ENCODE measurements at regions not wholly inside any gene's neighbourhood (a gene's known extent, or its start where the extent isn't known, plus 50 kb on each side); places are given as distances from the start of the nearest gene placed in this dataset.
"Not testable (repeated sequence)": the region's sequence is repeated elsewhere in the genome, so short reads cannot be mapped to it uniquely, and the experiment has no call there.

- ChIA-PET CTCF (no interaction called here), POLR2A (no interaction called here)
- Histone ChIP-seq H3K4me3 (ENCODE audit: low read depth, low read length) (no peak overlapping the region), H3K36me3 (ENCODE audit: control insufficient read depth, insufficient read depth, low read length) (no peaks in the 10 kb centered on the region), H3K27me3 (ENCODE audit: control insufficient read depth, insufficient read depth, low read length) (no peaks in the 10 kb centered on the region)
- no peak for DNase-seq (ENCODE audit: low read depth)
- TF ChIP-seq CTCF (IDR thresholded peaks at IDR 0.05; ENCODE audit: insufficient read depth, low read depth, low read length), result no peak
Observed at GRCh38 chr4:81678801-81679200, 207.1 kb upstream of the RASGEF1B start.

DNA sequence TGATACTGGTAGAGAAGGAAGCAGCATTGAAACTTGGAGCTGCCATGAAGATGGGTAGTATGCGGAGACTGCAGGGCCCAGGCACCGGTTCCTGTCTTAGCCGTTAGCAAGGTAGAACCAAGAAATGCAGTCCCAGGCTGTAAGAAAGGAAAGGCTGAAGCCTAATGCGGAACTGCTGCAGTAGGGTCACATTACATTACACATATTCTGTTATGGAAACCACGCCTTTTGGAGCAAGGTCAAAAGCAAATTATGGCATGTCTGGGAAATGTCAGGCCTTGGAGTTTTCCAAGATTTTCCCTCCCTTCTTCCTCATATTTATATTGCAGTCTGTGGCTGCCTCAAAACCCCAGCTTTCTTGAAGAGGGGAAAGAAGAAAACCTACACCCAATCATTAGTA, 204.8 kb upstream of the RASGEF1B start:
- DNase-seq (ENCODE audit: low read depth), result no peak
- Histone ChIP-seq H3K36me3 (ENCODE audit: control insufficient read depth, insufficient read depth, low read length) (no peaks in the 10 kb centered on the region), H3K4me3 (ENCODE audit: low read depth, low read length) (no peak overlapping the region), H3K27me3 (ENCODE audit: control insufficient read depth, insufficient read depth, low read length) (no peaks in the 10 kb centered on the region)
- POLR2A ChIA-PET, result no interaction called here
- CTCF ChIA-PET, result no interaction called here
- no peak for TF ChIP-seq CTCF (IDR thresholded peaks at IDR 0.05; ENCODE audit: insufficient read depth, low read depth, low read length)

GRCh38 chr4:81675791-81676393, 204.2 kb upstream of the RASGEF1B start:
- no peak for DNase-seq (ENCODE audit: low read depth)
- ChIA-PET CTCF (no interaction called here), POLR2A (no interaction called here)
- no peak overlapping the region for H3K4me3 ChIP-seq (ENCODE audit: low read depth, low read length)
- H3K27me3 ChIP-seq (ENCODE audit: control insufficient read depth, insufficient read depth, low read length), result no peaks in the 10 kb centered on the region
- H3K36me3 ChIP-seq (ENCODE audit: control insufficient read depth, insufficient read depth, low read length), result no peaks in the 10 kb centered on the region
- no peak for TF ChIP-seq CTCF (IDR thresholded peaks at IDR 0.05; ENCODE audit: insufficient read depth, low read depth, low read length)

DNA sequence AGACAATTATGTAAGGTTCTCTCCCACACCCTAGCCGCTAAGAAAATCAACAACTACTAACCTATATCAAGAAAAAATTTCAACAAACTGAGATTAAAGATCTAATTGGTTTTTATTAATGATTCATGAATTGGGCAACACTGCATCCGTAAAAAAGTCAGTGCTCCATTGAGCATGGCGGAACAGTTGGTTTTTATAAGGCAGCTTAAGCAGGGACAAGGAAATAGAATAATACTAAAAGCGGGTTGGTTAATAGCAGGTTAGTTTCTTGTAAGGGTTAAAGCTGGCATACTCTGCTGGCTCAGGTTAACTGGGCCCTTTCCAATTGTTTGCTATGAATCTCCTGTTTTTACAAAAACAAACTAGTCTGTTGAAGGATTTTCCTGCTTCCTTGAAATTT, 202.3 kb upstream of the RASGEF1B start:
- CTCF ChIA-PET, result no interaction called here
- Histone ChIP-seq H3K36me3 (ENCODE audit: control insufficient read depth, insufficient read depth, low read length) (no peaks in the 10 kb centered on the region), H3K27me3 (ENCODE audit: control insufficient read depth, insufficient read depth, low read length) (no peaks in the 10 kb centered on the region), H3K4me3 (ENCODE audit: low read depth, low read length) (no peak overlapping the region)
- TF ChIP-seq CTCF (IDR thresholded peaks at IDR 0.05; ENCODE audit: insufficient read depth, low read depth, low read length), result no peak
- POLR2A ChIA-PET, result no interaction called here
- DNase-seq (ENCODE audit: low read depth), result no peak

- H3K36me3 ChIP-seq (ENCODE audit: control insufficient read depth, insufficient read depth, low read length); DNase-seq (ENCODE audit: low read depth); H3K4me3 ChIP-seq (ENCODE audit: low read depth, low read length); CTCF ChIA-PET; H3K27me3 ChIP-seq (ENCODE audit: control insufficient read depth, insufficient read depth, low read length); POLR2A ChIA-PET: not testable (repeated sequence)
Observed at GRCh38 chr4:81668328-81668727, 196.6 kb upstream of the RASGEF1B start.

DNA sequence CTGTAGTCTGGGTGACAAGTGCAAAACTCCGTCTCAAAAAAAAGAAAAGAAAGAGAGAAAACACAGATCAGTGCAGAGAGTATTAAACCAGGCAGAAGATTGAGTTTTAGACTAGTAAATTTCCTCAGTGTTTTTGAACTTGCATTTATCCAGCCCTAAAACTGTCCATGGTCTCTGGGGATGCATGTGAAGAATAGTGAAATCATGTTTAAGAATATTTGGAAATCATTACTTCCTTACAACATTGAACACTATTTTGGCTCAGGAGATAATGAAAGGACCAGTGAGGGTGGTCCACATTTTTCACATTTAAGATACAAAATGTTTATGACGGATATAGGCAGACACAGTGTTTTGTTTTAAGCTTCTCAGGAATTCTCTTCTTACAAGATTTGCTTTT, 195.8 kb upstream of the RASGEF1B start:
- ChIA-PET CTCF (no interaction called here), POLR2A (no interaction called here)
- no peaks in the 10 kb centered on the region for H3K27me3 ChIP-seq (ENCODE audit: control insufficient read depth, insufficient read depth, low read length)
- no peak for TF ChIP-seq CTCF (IDR thresholded peaks at IDR 0.05; ENCODE audit: insufficient read depth, low read depth, low read length)
- H3K4me3 ChIP-seq (ENCODE audit: low read depth, low read length), result no peak overlapping the region
- H3K36me3 ChIP-seq (ENCODE audit: control insufficient read depth, insufficient read depth, low read length), result no peaks in the 10 kb centered on the region
- DNase-seq (ENCODE audit: low read depth), result no peak

Measured in BJ (cell line).